GM12864 (cell line): ENCODE measurements at regions not wholly inside any gene's neighbourhood (a gene's known extent, or its start where the extent isn't known, plus 50 kb on each side); places are given as distances from the start of the nearest gene placed in this dataset.

Experiments
- DNase-seq: peaks from one replicate; pipeline ENCODE4 v3.0.0-alpha.2; 2011; ENCODE audit warnings: low read depth
- H3K4me3 ChIP-seq: 2 replicates; pipeline ENCODE4 v1.5.1; 2011; ENCODE audit warnings: mild to moderate bottlenecking, low read depth, low read length, control low read depth
- TF ChIP-seq, protein P1 (sequence below): IDR thresholded peaks from 2 replicates; pipeline ENCODE4 v1.5.1; 2011; ENCODE audit warnings: low read depth, mild to moderate bottlenecking, moderate library complexity, low read length, control low read depth, inconsistent platforms; ENCODE audit errors: missing control alignments

DNA sequence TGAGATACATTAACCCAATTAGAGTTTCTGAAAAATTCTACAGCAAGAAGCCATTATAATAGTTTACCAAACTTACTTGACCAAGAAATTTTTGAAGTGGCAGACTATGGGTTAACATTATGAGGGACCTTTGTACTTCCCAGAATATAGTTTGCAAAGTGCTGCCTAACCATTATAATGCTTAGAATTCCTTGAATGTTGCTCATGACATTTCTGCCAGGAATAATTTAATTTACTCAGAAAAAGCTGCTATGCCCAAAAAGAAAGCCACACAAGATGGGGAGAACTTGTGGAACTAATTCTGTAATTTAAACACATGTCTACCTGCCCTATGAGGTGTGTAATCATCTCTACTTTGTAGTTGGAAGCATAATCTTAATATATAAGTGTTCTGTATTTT lies 58.1 kb upstream of the MYCBP2 start:
- TF ChIP-seq, protein P1, sequence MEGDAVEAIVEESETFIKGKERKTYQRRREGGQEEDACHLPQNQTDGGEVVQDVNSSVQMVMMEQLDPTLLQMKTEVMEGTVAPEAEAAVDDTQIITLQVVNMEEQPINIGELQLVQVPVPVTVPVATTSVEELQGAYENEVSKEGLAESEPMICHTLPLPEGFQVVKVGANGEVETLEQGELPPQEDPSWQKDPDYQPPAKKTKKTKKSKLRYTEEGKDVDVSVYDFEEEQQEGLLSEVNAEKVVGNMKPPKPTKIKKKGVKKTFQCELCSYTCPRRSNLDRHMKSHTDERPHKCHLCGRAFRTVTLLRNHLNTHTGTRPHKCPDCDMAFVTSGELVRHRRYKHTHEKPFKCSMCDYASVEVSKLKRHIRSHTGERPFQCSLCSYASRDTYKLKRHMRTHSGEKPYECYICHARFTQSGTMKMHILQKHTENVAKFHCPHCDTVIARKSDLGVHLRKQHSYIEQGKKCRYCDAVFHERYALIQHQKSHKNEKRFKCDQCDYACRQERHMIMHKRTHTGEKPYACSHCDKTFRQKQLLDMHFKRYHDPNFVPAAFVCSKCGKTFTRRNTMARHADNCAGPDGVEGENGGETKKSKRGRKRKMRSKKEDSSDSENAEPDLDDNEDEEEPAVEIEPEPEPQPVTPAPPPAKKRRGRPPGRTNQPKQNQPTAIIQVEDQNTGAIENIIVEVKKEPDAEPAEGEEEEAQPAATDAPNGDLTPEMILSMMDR: no peak
- H3K4me3 ChIP-seq: no peak overlapping the region
- no peak for DNase-seq

DNA sequence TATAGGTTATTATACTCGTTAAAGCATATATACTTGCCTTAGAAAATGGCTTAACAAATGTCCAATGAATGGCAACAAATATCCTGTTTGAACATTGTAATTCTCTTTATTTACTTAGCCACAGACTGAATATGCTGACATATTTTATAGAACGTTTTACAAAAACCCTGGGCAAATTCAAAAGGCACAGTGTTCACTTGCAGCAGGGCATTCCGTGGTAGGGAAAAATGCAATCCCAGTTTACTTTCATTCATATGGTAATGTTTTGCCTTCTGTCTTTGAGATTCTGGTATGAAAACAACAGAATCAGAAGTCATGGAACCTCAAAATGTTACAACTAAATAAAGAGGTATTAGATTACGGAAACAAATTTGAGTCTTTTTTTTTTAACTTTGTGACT lies 56.2 kb upstream of the MYCBP2 start:
- no peak for DNase-seq
- no peak overlapping the region for H3K4me3 ChIP-seq
- TF ChIP-seq, protein P1: no peak

DNA sequence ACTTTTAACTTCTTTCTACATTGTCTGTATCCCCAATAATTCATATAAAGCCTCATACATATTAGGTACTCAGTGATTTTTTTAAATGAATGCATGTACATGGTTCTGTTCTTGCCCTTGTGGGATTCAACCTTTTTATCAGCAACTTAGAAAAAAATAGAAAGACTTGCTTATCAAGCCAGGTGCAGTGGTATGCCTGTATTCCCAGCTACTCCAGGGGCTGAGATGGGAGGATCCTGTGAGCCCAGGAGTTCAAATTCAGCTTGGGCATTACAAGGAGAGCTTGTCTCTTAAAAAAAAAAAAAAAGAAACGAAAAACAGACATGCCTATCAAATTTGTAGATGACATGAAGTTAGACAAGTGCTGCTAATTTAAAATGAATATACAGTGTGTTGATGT lies 54.2 kb upstream of the MYCBP2 start:
- TF ChIP-seq, protein P1: no peak
- H3K4me3 ChIP-seq: no peak overlapping the region
- no peak for DNase-seq

DNA sequence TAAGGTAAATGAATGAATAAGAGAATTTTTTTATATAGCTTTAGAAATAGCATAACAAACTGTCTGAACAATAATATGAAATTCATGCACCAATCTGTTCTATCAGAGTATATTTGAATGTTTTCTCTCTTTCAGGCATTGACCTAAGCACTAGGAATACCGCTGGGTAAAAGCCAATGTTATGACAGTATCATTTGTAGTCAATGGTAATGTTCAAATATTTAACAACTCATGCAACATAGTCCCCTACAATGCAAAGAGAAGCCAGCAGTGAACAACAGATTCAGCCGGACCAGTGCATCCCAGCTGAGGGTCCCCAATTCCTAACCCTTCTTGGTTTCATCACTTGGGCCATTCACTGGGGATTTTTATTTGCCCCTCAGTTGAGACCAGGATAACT lies 52.6 kb upstream of the MYCBP2 start:
- TF ChIP-seq, protein P1: no peak
- H3K4me3 ChIP-seq: no peak overlapping the region
- no peak for DNase-seq

DNA sequence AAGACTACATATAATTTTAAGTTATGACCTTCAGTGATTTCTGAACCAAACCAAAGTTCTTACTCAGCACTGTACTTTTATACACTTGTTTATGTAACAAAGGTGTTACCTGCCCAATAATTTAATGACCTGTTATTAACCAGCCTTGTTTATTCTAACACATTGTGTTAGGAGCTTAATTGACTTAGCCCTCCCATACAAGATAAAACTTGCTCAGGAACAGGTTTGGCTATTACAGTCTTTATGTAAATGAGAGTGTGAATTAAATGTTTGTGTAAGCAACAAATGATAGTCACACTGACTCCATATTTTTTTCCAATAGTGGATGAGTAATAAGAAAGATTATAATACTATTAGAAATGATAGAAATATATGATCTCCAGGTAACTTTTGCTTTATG lies 51.8 kb upstream of the MYCBP2 start:
- H3K4me3 ChIP-seq: no peak overlapping the region
- DNase-seq: no peak
- TF ChIP-seq, protein P1: no peak

DNA sequence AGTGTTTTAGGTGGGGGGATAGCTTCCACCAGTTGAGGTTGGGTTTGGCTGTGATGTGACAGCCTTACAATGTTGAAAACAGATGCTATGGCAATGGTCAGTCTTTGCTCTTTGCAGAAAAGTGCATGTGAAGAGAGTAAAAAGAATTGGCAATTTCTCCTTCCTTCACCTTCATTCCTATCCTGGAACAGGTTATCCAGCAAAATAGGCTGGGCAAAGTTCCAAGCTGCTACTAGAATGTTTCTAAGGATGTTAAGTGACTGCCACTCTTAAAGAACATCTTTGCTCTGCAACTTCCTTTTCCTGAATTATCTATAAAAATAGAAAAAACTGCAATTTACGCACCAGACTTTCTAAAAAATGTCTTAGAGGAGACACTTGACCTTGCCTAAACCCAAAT lies 50.1 kb upstream of the MYCBP2 start:
- no peak overlapping the region for H3K4me3 ChIP-seq
- DNase-seq: no peak
- TF ChIP-seq, protein P1: no peak
